GM23338 (cell line): ENCODE measurements at regions not wholly inside any gene's neighbourhood (a gene's known extent, or its start where the extent isn't known, plus 50 kb on each side); places are given as distances from the start of the nearest gene placed in this dataset.

Source experiments
- ATAC-seq: fragments of 200-7000 bp; cut with Tn5 transposase; 3 replicates; pipeline ENCODE4 v1.9.1; 2020
- DNase-seq: peaks from one replicate; pipeline ENCODE4 v3.0.0-alpha.2; 2015; ENCODE audit warnings: low spot score
- H2AFZ ChIP-seq: fragments of 200-600 bp; sonication (generic); 2 replicates; pipeline ENCODE4 v1.8.0; 2016; ENCODE audit warnings: antibody characterized with exemption, mild to moderate bottlenecking, moderate library complexity
- H3F3A ChIP-seq: fragments of 200-600 bp; sonication (generic); replicated peaks from 2 replicates; pipeline ENCODE4 v1.8.0; 2017; ENCODE audit warnings: antibody characterized with exemption, mixed run types, low read depth
- H3K27ac ChIP-seq: fragments of 200-600 bp; sonication (generic); 2 replicates; pipeline ENCODE4 v1.6.1; 2016; ENCODE audit warnings: low read depth
- H3K27me3 ChIP-seq: fragments of 200-600 bp; sonication (generic); 2 replicates; pipeline ENCODE4 v1.8.0; 2016; ENCODE audit warnings: mild to moderate bottlenecking, mixed run types, moderate library complexity; ENCODE audit not compliant: insufficient read depth
- H3K36me3 ChIP-seq: fragments of 200-600 bp; sonication (generic); 2 replicates; pipeline ENCODE4 v1.8.0; 2016; ENCODE audit warnings: mild to moderate bottlenecking; ENCODE audit not compliant: insufficient read depth
- H3K4me1 ChIP-seq: fragments of 200-600 bp; sonication (generic); 2 replicates; pipeline ENCODE4 v1.8.0; 2016; ENCODE audit warnings: mild to moderate bottlenecking, moderate library complexity; ENCODE audit not compliant: insufficient read depth
- H3K4me2 ChIP-seq: fragments of 200-600 bp; sonication (generic); 2 replicates; pipeline ENCODE4 v1.7.1; 2017; ENCODE audit warnings: mixed run types
- H3K4me3 ChIP-seq: fragments of 200-600 bp; sonication (generic); 2 replicates; pipeline ENCODE4 v1.6.1; 2016; ENCODE audit warnings: mixed run types
- H3K79me2 ChIP-seq: fragments of 200-600 bp; sonication (generic); replicated peaks from 2 replicates; pipeline ENCODE4 v1.8.0; 2017; ENCODE audit warnings: mild to moderate bottlenecking; ENCODE audit not compliant: insufficient read depth
- H3K9me2 ChIP-seq: fragments of 200-600 bp; sonication (generic); 2 replicates; pipeline ENCODE4 v1.8.0; 2017; ENCODE audit not compliant: insufficient read depth
- H4K20me1 ChIP-seq: fragments of 200-600 bp; sonication (generic); replicated peaks from 2 replicates; pipeline ENCODE4 v1.8.0; 2017; ENCODE audit warnings: mild to moderate bottlenecking; ENCODE audit not compliant: insufficient read depth
- H3K27ac Mint-ChIP-seq: 2 replicates; pipeline ENCODE4 v1.8.0; 2020; ENCODE audit warnings: inconsistent platforms, mild to moderate bottlenecking, moderate library complexity, mixed read lengths
- H3K27me3 Mint-ChIP-seq: 3 replicates; pipeline ENCODE4 v1.8.0; 2022; ENCODE audit warnings: low read depth, mild to moderate bottlenecking, moderate library complexity, mixed read lengths, inconsistent platforms; ENCODE audit not compliant: insufficient read depth, poor library complexity
- H3K36me3 Mint-ChIP-seq: 3 replicates; pipeline ENCODE4 v1.8.0; 2021; ENCODE audit warnings: low read depth, mild to moderate bottlenecking, inconsistent platforms, moderate library complexity, mixed read lengths
- H3K4me1 Mint-ChIP-seq: 3 replicates; pipeline ENCODE4 v1.8.0; 2020; ENCODE audit warnings: mild to moderate bottlenecking, inconsistent platforms, mixed read lengths
- H3K4me3 Mint-ChIP-seq: 3 replicates; pipeline ENCODE4 v1.8.0; 2021; ENCODE audit warnings: moderate library complexity, mild to moderate bottlenecking, inconsistent platforms, mixed read lengths
- H3K9me3 Mint-ChIP-seq: 3 replicates; pipeline ENCODE4 v1.8.0; 2020; ENCODE audit warnings: moderate library complexity, mild to moderate bottlenecking, inconsistent platforms, mixed read lengths
- CREB1 ChIP-seq: fragments of 250-450 bp; sonication (Bioruptor Pico); IDR thresholded peaks from 2 replicates; pipeline ENCODE4 v1.5.0; 2020; ENCODE audit warnings: low read depth, mild to moderate bottlenecking, moderate library complexity
- ETS1 ChIP-seq: IDR thresholded peaks from 2 replicates; pipeline ENCODE4 v1.6.1; 2016; ENCODE audit warnings: antibody characterized with exemption
- EZH2 ChIP-seq: fragments of 200-600 bp; sonication (generic); IDR thresholded peaks from one replicate; pipeline ENCODE4 v1.8.0; 2017; ENCODE audit warnings: antibody characterized with exemption, mild to moderate bottlenecking, low read depth; ENCODE audit not compliant: unreplicated experiment
- EZH2phosphoT487 ChIP-seq: fragments of 200-600 bp; sonication (generic); IDR thresholded peaks from one replicate; pipeline ENCODE4 v1.8.1; 2018; ENCODE audit warnings: antibody characterized with exemption; ENCODE audit not compliant: unreplicated experiment
- JUNB ChIP-seq: IDR thresholded peaks from one replicate; pipeline ENCODE4 v1.6.1; 2016; ENCODE audit warnings: antibody characterized with exemption; ENCODE audit not compliant: unreplicated experiment
- NANOG ChIP-seq: IDR thresholded peaks from 2 replicates; pipeline ENCODE4 v1.6.1; 2016; ENCODE audit warnings: antibody characterized with exemption, borderline replicate concordance
- POLR2AphosphoS5 ChIP-seq: IDR thresholded peaks from 2 replicates; pipeline ENCODE4 v1.6.1; 2016; ENCODE audit warnings: antibody characterized with exemption, low read depth
- REST ChIP-seq: IDR thresholded peaks from one replicate; pipeline ENCODE4 v1.6.1; 2018; ENCODE audit warnings: antibody characterized with exemption; ENCODE audit not compliant: unreplicated experiment
- STAT1 ChIP-seq: IDR thresholded peaks from one replicate; pipeline ENCODE4 v1.6.1; 2016; ENCODE audit warnings: antibody characterized with exemption; ENCODE audit not compliant: unreplicated experiment
- ZNF114 ChIP-seq: fragments of 250-450 bp; sonication (Bioruptor Pico); IDR thresholded peaks from 2 replicates; pipeline ENCODE4 v1.5.0; 2020; ENCODE audit warnings: mild to moderate bottlenecking, moderate library complexity
- ZNF331 ChIP-seq: fragments of 250-450 bp; sonication (Bioruptor Pico); IDR thresholded peaks from 2 replicates; pipeline ENCODE4 v1.5.0; 2020; ENCODE audit warnings: low read depth, mild to moderate bottlenecking, moderate library complexity
- ZNF462 ChIP-seq: fragments of 250-450 bp; sonication (Bioruptor Pico); IDR thresholded peaks from 2 replicates; pipeline ENCODE4 v1.5.0; 2020; ENCODE audit warnings: mild to moderate bottlenecking, moderate library complexity
- TF ChIP-seq, protein P1 (sequence below), 2 experiments: fragments of 200-600 bp in 1 of 2; sonication (generic) in 1 of 2; conservative IDR thresholded peaks; 2 replicates each; pipeline versions ENCODE4 v1.5.1 to v1.6.1; 2016 to 2017; ENCODE audit warnings: antibody characterized with exemption in 2 of 2, low read depth in 2 of 2, mild to moderate bottlenecking in 2 of 2, moderate library complexity in 1 of 2

DNA sequence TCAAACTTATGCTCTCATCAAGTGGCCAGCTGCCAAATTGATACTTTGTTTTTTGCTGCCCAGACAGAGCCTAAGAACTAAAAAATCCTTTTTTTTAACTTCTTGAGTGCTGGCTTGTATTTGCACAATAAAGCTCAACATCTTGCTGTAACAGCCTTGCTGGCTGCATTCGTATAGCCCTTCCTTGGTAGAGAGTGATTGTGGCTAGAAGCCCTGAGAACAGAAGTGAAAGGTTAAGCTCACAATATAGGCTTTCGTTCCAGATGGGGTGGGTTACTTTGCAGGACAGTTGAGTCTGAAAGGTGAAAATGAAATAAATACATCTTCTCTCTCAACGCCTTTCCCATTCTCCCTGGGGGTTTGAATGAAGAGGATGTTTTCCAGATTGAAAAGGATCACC lies 278.8 kb downstream of the HS3ST3B1 start:
- no peak overlapping the region for H3K4me2 ChIP-seq
- no peak for TF ChIP-seq NANOG
- no peak for TF ChIP-seq CREB1 (CRISPR knock-in tag)
- no peak for TF ChIP-seq EZH2phosphoT487
- TF ChIP-seq REST, result no peak
- no peak for TF ChIP-seq STAT1
- TF ChIP-seq POLR2AphosphoS5, result no peak
- no peak for TF ChIP-seq JUNB
- TF ChIP-seq, protein P1, sequence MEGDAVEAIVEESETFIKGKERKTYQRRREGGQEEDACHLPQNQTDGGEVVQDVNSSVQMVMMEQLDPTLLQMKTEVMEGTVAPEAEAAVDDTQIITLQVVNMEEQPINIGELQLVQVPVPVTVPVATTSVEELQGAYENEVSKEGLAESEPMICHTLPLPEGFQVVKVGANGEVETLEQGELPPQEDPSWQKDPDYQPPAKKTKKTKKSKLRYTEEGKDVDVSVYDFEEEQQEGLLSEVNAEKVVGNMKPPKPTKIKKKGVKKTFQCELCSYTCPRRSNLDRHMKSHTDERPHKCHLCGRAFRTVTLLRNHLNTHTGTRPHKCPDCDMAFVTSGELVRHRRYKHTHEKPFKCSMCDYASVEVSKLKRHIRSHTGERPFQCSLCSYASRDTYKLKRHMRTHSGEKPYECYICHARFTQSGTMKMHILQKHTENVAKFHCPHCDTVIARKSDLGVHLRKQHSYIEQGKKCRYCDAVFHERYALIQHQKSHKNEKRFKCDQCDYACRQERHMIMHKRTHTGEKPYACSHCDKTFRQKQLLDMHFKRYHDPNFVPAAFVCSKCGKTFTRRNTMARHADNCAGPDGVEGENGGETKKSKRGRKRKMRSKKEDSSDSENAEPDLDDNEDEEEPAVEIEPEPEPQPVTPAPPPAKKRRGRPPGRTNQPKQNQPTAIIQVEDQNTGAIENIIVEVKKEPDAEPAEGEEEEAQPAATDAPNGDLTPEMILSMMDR (conservative IDR thresholded peaks at IDR 0.05; ENCODE audit: low read depth in 2 of 2), result no peak
- no peak for TF ChIP-seq ZNF114 (CRISPR knock-in tag)
- TF ChIP-seq ETS1, result no peak
- TF ChIP-seq ZNF462 (CRISPR knock-in tag), result no peak
- TF ChIP-seq EZH2, result no peak
- no peak for TF ChIP-seq ZNF331
- no peak overlapping the region for H3K4me3 ChIP-seq
- no peaks in the 10 kb centered on the region for H3K9me3 Mint-ChIP-seq
- no peaks in the 10 kb centered on the region for H3K79me2 ChIP-seq
- H4K20me1 ChIP-seq, result no peaks in the 10 kb centered on the region
- peaks cover 16% of the 10 kb centered on the region for H3K4me1 Mint-ChIP-seq
- no peaks in the 10 kb centered on the region for H3K27me3 ChIP-seq
- H3K27ac Mint-ChIP-seq, result no peak overlapping the region
- ATAC-seq, result peak; percentile 67
- no peaks in the 10 kb centered on the region for H3K27me3 Mint-ChIP-seq
- no peaks in the 10 kb centered on the region for H3K36me3 ChIP-seq
- no peak overlapping the region for H2AFZ ChIP-seq
- no peaks in the 10 kb centered on the region for H3F3A ChIP-seq
- H3K4me1 ChIP-seq, result peaks cover 20% of the 10 kb centered on the region
- H3K27ac ChIP-seq, result no peak overlapping the region
- H3K9me2 ChIP-seq, result peaks cover 8% of the 10 kb centered on the region; the same call in 1 of the 2 replicates
- H3K4me3 Mint-ChIP-seq, result no peak overlapping the region
- peak; percentile 24 for DNase-seq
- no peaks in the 10 kb centered on the region for H3K36me3 Mint-ChIP-seq
